Fibroblast of skin of left biceps (primary cell): ENCODE measurements at regions not wholly inside any gene's neighbourhood (a gene's known extent, or its start where the extent isn't known, plus 50 kb on each side); places are given as distances from the start of the nearest gene placed in this dataset.

ENCODE experiments used
- DNase-seq, 2 experiments: peaks; one replicate each; pipeline ENCODE4 v3.0.0-alpha.2; 2013; ENCODE audit warnings: low read depth in 2 of 2

GRCh38 chr1:8115031-8115768, 89.1 kb upstream of the ERRFI1 start:
- DNase-seq = no peak

GRCh38 chr1:8113262-8114220, 87.4 kb upstream of the ERRFI1 start:
- DNase-seq = no peak

- no peak for DNase-seq
These were observed 86.6 kb upstream of the ERRFI1 start for GRCh38 chr1:8112611-8113261.

- no peak for DNase-seq
These were observed 85.5 kb upstream of the ERRFI1 start for GRCh38 chr1:8111560-8111959.

GRCh38 chr1:8109216-8109615, 83.1 kb upstream of the ERRFI1 start:
- DNase-seq = no peak

- DNase-seq = no peak
These were observed 81.8 kb upstream of the ERRFI1 start for GRCh38 chr1:8107897-8108296.

- no peak for DNase-seq
These were observed 78.4 kb upstream of the ERRFI1 start for GRCh38 chr1:8104278-8105236.

DNA sequence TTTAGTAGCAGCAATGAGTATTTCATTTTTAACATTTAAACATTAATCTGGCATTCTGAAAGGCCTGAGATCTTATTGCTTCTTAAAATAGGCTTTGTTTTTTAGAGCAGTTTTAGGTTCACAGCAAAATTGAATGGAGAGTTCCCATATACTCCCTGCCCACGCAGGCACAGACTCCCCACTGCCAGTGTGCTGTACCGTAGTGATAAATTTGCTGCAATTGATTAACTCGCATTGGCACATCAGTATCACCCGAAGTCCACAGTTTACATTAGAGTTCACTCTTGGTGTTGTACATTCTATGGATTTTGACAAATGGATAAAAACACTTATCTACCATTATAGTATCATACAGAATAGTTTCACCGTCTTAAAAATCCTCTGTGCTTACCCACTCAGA, 71.8 kb upstream of the ERRFI1 start:
- no peak for DNase-seq

DNA sequence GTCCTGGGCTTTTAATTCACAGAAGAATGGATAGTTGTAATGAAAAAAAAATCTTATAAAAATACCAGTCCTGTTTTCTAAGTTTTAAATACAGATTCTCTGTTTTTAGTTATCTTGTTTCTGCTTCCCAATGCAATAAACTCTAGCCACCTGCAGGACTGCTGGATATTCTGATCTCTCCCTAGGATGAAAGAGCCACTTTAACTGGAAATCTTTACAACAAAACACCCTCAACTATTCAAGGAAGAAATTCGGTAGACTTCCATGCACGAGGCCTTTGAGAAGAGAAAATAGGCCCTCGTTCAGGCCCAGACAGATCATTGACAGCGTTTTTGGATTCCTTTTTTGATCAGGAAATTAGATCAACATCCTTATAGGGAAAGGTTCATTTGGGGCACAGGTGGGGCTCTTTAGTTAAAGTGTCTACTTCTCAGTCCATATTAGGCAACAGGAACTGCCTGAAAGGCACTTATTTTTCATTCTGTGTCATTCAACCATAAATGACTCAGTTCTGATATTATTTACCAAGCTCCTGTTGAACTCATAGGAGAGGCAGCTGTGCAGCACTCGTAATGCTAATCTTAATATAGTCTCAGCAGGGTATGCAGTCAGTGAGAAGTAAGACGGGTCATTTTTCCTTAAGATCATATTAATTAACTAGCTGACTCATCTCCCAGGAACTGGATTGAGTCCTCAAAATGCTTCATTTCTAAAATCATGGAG, 71.1 kb upstream of the ERRFI1 start:
- peak; percentile 83 to 85 for DNase-seq

DNA sequence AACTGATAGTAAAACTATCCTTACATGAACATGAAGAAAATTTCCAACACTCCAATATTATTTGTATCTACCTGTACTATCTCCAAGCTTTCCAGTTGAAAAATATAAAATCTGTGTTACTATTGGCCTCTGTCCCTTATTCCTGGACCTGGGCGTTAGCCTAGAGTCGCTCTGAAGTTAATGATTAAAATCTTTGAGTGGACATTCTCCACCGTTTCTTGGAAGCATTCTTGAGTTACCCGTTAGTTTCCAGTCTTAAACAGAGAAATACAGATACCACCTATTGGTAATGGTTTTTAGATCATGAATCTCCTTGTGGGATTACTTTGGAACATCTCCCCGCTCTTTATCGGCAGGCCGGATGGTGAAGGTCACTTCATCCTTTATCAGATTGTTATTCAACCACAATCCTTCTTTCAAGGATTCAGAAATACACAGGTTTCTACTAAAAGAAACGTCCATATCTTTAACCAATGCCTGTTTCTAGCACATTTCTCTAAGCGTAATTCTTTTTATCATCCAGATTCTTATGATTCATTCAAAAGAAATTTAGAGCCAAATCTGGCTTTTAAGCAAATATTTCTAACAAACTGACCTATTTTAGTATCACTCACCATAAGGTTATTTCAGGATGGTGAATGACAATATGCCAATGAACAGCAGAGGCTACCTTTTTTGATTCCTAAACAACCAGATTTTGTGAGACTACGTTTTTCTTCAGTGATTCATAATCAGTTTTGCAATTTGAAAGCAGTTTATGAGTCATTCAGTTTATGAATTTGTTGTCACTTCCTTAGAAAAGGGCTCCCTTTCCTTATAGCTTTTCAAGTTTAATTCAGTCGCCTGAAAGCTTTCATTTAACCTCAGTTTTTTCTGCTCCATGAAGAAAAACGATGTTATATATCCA, 70.2 kb upstream of the ERRFI1 start:
- peak; percentile 78 to 83 for DNase-seq

DNA sequence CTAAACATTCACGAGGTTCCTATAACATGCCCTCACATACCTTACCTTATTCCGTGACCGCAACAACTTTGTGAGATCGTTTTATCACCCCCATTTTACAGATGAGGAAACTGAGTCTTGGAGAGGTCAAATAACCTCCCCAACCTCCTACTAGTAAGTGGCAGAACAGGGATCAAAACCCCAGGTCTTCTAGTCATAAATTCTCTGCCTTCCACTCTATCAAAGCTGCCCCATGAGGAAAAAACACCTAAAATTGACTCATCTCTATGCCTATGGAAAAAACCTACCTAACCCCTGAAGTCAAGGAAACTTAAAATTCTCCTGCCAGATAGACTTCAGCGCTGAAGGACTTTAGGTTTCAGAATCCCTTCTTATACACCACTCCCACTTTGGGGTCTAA, 69.5 kb upstream of the ERRFI1 start:
- DNase-seq = no peak

DNA sequence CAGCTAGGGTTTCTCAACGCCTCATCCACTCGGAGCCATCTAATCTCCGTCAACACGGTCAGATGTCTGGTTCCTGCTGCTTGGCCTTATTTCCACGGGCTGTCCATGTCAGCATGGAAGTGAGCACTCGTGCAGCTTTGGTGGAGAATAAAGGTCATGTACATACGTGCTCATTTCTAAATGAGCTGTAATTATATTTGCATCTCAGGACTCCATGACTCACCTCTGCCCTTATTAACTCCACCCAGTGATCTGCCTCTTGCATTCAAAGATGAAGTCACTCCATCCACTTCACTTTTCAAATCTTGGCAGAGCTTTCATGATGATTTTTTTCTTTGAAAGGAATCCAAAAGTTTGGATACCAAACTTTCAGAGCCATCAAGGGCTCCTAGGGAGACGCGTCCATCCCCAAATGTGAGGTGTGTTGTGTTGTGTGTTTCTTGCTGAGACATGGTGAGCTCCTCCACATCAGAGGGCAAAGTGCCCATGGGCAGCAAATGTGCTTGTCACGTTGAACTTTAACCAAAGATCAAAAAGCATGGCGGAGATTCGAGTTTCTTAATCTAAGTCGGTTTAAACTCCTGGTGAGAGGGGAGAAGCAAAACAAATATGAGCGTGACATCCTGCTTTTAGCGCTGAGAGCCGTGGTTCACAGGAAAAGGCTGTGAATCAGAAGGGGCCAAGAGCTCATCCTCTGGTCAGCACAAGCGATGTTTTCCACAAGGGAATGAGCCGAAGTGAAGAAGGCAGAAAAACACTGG, 68.6 kb upstream of the ERRFI1 start:
- no peak for DNase-seq

GRCh38 chr1:8093221-8093980, 67.3 kb upstream of the ERRFI1 start:
- DNase-seq = no peak

DNA sequence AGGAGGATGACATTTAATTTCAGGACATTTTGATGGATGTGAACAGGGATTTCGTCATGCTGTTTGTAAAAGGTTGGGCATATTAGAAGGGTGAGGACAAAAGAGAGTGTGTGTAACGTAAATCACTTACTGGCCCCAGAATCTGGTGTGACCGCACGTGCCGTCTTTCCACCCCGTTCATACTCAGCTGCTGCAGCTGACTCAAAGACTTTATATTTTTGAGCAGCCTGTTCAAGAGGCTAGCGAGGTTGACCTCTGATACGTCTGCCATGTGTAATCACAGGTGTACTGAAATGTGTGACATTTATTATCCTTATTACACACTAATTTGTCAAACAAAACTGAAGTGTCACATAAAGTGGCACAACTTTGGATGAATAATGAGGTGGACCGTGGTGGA, 66.5 kb upstream of the ERRFI1 start:
- DNase-seq = no peak

DNA sequence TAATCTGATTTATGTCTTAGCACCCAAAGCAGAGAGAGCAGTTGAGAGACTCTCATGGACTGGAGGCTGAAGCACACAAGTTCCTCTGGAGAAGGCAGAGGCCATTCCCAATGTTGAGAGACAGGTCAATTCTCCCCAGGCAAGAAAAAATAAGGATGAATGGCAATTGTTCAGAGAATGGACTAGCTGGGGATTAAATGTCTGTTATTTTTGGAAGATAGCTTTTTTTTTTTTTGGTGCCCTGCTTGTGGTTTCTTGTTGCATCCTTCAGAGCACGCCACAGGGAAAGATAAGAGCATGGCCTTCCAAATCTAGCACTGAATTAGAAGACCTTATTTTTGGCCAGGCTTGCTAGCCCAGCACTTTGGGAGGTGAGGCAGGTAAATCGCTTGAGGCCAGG, 65.6 kb upstream of the ERRFI1 start:
- no peak for DNase-seq

DNA sequence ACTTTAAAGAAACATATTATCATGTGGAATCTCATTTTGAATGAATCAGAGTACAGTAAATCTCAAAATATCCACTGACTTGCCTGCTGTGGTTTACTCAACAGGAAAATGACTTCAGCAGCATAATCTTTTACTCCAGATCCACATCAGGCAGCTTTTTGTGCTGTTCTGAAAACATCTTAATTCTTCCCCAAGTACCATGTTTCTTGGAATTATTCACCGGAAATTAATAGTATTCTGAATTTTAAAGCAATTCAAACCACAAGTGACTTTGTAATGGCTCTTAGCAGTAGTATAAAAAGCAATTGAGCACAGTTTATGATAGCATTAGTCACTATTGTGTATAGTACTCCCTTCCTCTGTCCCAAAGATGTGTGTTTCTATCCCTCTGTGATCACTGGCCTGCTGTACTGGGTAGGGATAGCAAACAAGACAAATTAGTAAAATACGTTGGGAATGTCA, 64.2 kb upstream of the ERRFI1 start:
- peak; percentile 96 to 97 for DNase-seq

DNA sequence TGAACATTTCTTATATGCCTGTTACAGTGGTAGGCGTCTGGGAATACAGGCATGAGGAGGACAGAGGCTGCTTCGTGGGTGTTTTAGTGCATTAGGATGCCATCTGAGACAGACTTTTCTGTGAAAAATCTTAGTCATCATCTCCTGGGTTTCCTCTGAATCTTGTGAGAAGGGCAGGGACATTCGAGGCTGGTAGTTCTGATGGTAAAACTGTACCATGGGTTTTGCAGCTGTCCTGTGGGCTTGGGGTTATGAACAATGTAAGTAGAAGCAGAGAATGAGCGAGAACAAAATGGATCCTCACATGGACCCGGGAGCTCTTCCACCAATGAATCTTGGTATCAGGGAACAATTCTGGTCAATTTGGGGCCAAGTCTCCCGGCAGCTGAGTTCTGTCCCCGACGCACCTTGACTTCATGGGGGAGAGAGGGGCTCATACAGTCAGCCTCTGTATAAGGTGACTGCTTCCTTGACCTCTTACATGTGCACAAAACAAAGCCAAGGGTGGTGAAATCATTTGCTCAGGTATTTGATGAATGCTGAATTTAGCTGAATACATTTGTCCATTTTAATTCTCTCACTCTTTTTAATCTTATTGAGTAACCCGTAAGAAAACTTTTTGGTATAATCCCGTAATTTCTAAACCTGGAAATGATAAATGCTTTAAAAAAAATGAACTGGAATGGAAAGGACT, 63.6 kb upstream of the ERRFI1 start:
- no peak for DNase-seq
